ENCODE measurements at regions not wholly inside any gene's neighbourhood (a gene's known extent, or its start where the extent isn't known, plus 50 kb on each side); places are given as distances from the start of the nearest gene placed in this dataset.
A peak's percentile ranks its signal among the peaks of the same experiment; 100 is the strongest.

- H3K4me1 ChIP-seq (ENCODE audit: control insufficient read depth in 5 of 5, insufficient read depth in 5 of 5, low read length in 5 of 5) = peaks cover 0 to 8% (median 0%) of the 10 kb centered on the region in 5 donors
- DNase-seq = peak in 2 of 3 donors; percentile 29 to 53
- ATAC-seq (ENCODE audit: insufficient read depth, low FRiP score) = no peak
- H3K4me3 ChIP-seq = no peak overlapping the region
- no peaks in the 10 kb centered on the region for H3K27me3 ChIP-seq (ENCODE audit: control insufficient read depth in 3 of 3, insufficient read depth in 3 of 3, low read length in 2 of 3)
- peak overlapping the region in 1 of 2 donors; percentile 42 for H3K27ac ChIP-seq (ENCODE audit: low read depth in 1 of 2, low read length in 1 of 2)
- no peaks in the 10 kb centered on the region for H3K36me3 ChIP-seq (ENCODE audit: control insufficient read depth in 4 of 4, insufficient read depth in 4 of 4, low read length in 4 of 4)
- TF ChIP-seq CTCF (IDR thresholded peaks at IDR 0.05; ENCODE audit: control extremely low read depth, extremely low read depth) = no peak
- H3K9ac ChIP-seq (ENCODE audit: insufficient read depth in 1 of 2, low read length in 2 of 2) = no peak overlapping the region
- no peaks in the 10 kb centered on the region for H3K9me3 ChIP-seq (ENCODE audit: control insufficient read depth in 4 of 4, insufficient read depth in 3 of 4, low read length in 3 of 4)
- 64 to 73% methylated on average over 4 of the region's 4 CpGs for WGBS, 2 donors
Measured at GRCh38 chr4:121555315-121556107, 141.3 kb downstream of the ANXA5 start.

GRCh38 chr4:121554382-121554781, 142.4 kb downstream of the ANXA5 start:
- DNase-seq = peak in 2 of 3 donors; percentile 71 to 82
- 59 to 64% methylated on average over 4 of the region's 4 CpGs for WGBS, 2 donors
- no peak for TF ChIP-seq CTCF (IDR thresholded peaks at IDR 0.05; ENCODE audit: control extremely low read depth, extremely low read depth)
- no peak overlapping the region for H3K27ac ChIP-seq (ENCODE audit: low read depth in 1 of 2, low read length in 1 of 2)
- peaks cover 0 to 8% (median 3%) of the 10 kb centered on the region in 5 donors for H3K4me1 ChIP-seq (ENCODE audit: control insufficient read depth in 5 of 5, insufficient read depth in 5 of 5, low read length in 5 of 5)
- H3K27me3 ChIP-seq (ENCODE audit: control insufficient read depth in 3 of 3, insufficient read depth in 3 of 3, low read length in 2 of 3) = no peaks in the 10 kb centered on the region
- no peak overlapping the region for H3K9ac ChIP-seq (ENCODE audit: insufficient read depth in 1 of 2, low read length in 2 of 2)
- no peak overlapping the region for H3K4me3 ChIP-seq
- H3K36me3 ChIP-seq (ENCODE audit: control insufficient read depth in 4 of 4, insufficient read depth in 4 of 4, low read length in 4 of 4) = no peaks in the 10 kb centered on the region
- H3K9me3 ChIP-seq (ENCODE audit: control insufficient read depth in 4 of 4, insufficient read depth in 3 of 4, low read length in 3 of 4) = peaks cover 0 to 6% (median 0%) of the 10 kb centered on the region in 4 donors
- ATAC-seq (ENCODE audit: insufficient read depth, low FRiP score) = no peak

GRCh38 chr4:121551881-121552280, 144.9 kb downstream of the ANXA5 start:
- H3K9ac ChIP-seq (ENCODE audit: insufficient read depth in 1 of 2, low read length in 2 of 2) = no peak overlapping the region
- H3K27ac ChIP-seq (ENCODE audit: low read depth in 1 of 2, low read length in 1 of 2) = no peak overlapping the region
- peak; percentile 57 for ATAC-seq (ENCODE audit: insufficient read depth, low FRiP score)
- no peak for TF ChIP-seq CTCF (IDR thresholded peaks at IDR 0.05; ENCODE audit: control extremely low read depth, extremely low read depth)
- no peak overlapping the region for H3K4me3 ChIP-seq
- peaks cover 0 to 6% (median 0%) of the 10 kb centered on the region in 4 donors for H3K9me3 ChIP-seq (ENCODE audit: control insufficient read depth in 4 of 4, insufficient read depth in 3 of 4, low read length in 3 of 4)
- H3K27me3 ChIP-seq (ENCODE audit: control insufficient read depth in 3 of 3, insufficient read depth in 3 of 3, low read length in 2 of 3) = no peaks in the 10 kb centered on the region
- 58 to 67% methylated on average over 1 of the region's 1 CpG for WGBS, 2 donors
- DNase-seq = peak in 1 of 3 donors; percentile 50
- H3K36me3 ChIP-seq (ENCODE audit: control insufficient read depth in 4 of 4, insufficient read depth in 4 of 4, low read length in 4 of 4) = no peaks in the 10 kb centered on the region
- peaks cover 0 to 8% (median 3%) of the 10 kb centered on the region in 5 donors for H3K4me1 ChIP-seq (ENCODE audit: control insufficient read depth in 5 of 5, insufficient read depth in 5 of 5, low read length in 5 of 5)

Measured in lung (tissue), 11 donors.